PC-3 (cell line): ENCODE measurements at regions not wholly inside any gene's neighbourhood (a gene's known extent, or its start where the extent isn't known, plus 50 kb on each side); places are given as distances from the start of the nearest gene placed in this dataset.

Experiments
- CTCF ChIP-seq: fragments of 300-600 bp; sonication (generic); conservative IDR thresholded peaks from 2 replicates; pipeline ENCODE4 v1.5.1; 2017; ENCODE audit warnings: antibody characterized with exemption, low read depth, mild to moderate bottlenecking, low read length
- EZH2 ChIP-seq: fragments of 300-600 bp; sonication (generic); IDR thresholded peaks from one replicate; pipeline ENCODE4 v1.6.1; 2017; ENCODE audit warnings: antibody characterized with exemption, mild to moderate bottlenecking, low read length; ENCODE audit not compliant: unreplicated experiment

GRCh38 chr15:39208187-39208586 lies 372.7 kb upstream of the THBS1 start:
- TF ChIP-seq CTCF (no peak), EZH2 (no peak)
